CD8-positive, alpha-beta memory T cell (primary cell): ENCODE measurements at regions not wholly inside any gene's neighbourhood (a gene's known extent, or its start where the extent isn't known, plus 50 kb on each side); places are given as distances from the start of the nearest gene placed in this dataset.

Experiments
- CTCF ChIA-PET: fragments of 350-600 bp; sonication (Branson Sonifier 250); formaldehyde crosslinking; loops from one replicate; lab custom pipeline; 2021; ENCODE audit warnings: antibody characterized with exemption; lab: Charles Lee
- POLR2A ChIA-PET: fragments of 350-600 bp; sonication (Branson Sonifier 250); formaldehyde crosslinking; loops from one replicate; lab custom pipeline; 2021; ENCODE audit warnings: antibody characterized with exemption; lab: Charles Lee
- DNase-seq, 5 donors: peaks; one replicate each; pipeline versions ENCODE4 v3.0.0 to v3.0.0-alpha.2; 2020 to 2022; ENCODE audit warnings: mixed read lengths in 1 of 5
- H3K27ac ChIP-seq: one replicate; pipeline ENCODE4 v1.7.0; 2013; ENCODE audit warnings: low read depth, mild to moderate bottlenecking, low read length, moderate library complexity
- H3K27me3 ChIP-seq: 2 replicates; pipeline ENCODE4 v1.7.0; 2013; ENCODE audit warnings: low read length, mild to moderate bottlenecking; ENCODE audit not compliant: insufficient read depth, poor library complexity, severe bottlenecking
- H3K36me3 ChIP-seq: 2 replicates; pipeline ENCODE4 v1.7.0; 2013; ENCODE audit warnings: mild to moderate bottlenecking, low read length, moderate library complexity; ENCODE audit not compliant: insufficient read depth
- H3K4me1 ChIP-seq: 2 replicates; pipeline ENCODE4 v1.7.0; 2013; ENCODE audit warnings: mild to moderate bottlenecking, low read length, moderate library complexity; ENCODE audit not compliant: insufficient read depth
- H3K4me3 ChIP-seq: 2 replicates; pipeline ENCODE4 v1.7.0; 2013; ENCODE audit warnings: mild to moderate bottlenecking, low read length
- H3K9me3 ChIP-seq: 2 replicates; pipeline ENCODE4 v1.7.0; 2013; ENCODE audit warnings: mild to moderate bottlenecking, low read length
- H3K27ac Mint-ChIP-seq, 8 donors: one replicate each; pipeline ENCODE4 v1.8.0; 2020 to 2021; ENCODE audit warnings: mixed read lengths in 8 of 8, mild to moderate bottlenecking in 6 of 8, inconsistent platforms in 3 of 8, moderate library complexity in 3 of 8
- H3K27me3 Mint-ChIP-seq, 2 donors: one replicate each; pipeline ENCODE4 v1.8.0; 2020 to 2021; ENCODE audit warnings: mixed read lengths in 2 of 2, mild to moderate bottlenecking in 1 of 2, moderate library complexity in 1 of 2
- H3K36me3 Mint-ChIP-seq, 3 donors: one replicate each; pipeline ENCODE4 v1.8.0; 2020 to 2021; ENCODE audit warnings: mixed read lengths in 3 of 3, inconsistent platforms in 1 of 3, mild to moderate bottlenecking in 1 of 3
- H3K4me1 Mint-ChIP-seq, 3 donors: one replicate each; pipeline ENCODE4 v1.8.0; 2020 to 2021; ENCODE audit warnings: mixed read lengths in 3 of 3, inconsistent platforms in 1 of 3, mild to moderate bottlenecking in 1 of 3
- H3K4me3 Mint-ChIP-seq, 7 donors: one replicate each; pipeline ENCODE4 v1.8.0; 2020 to 2021; ENCODE audit warnings: mixed read lengths in 7 of 7, mild to moderate bottlenecking in 6 of 7, moderate library complexity in 4 of 7, inconsistent platforms in 2 of 7
- H3K9me3 Mint-ChIP-seq, 5 donors: one replicate each; pipeline ENCODE4 v1.8.0; 2020 to 2022; ENCODE audit warnings: mixed read lengths in 5 of 5, mild to moderate bottlenecking in 3 of 5, moderate library complexity in 2 of 5, inconsistent platforms in 1 of 5

GRCh38 chr12:15272376-15272775, 49.9 kb upstream of the PTPRO start:
- Histone ChIP-seq H3K27ac (no peak overlapping the region), H3K4me3 (no peak overlapping the region), H3K9me3 (no peaks in the 10 kb centered on the region), H3K27me3 (no peaks in the 10 kb centered on the region), H3K36me3 (no peaks in the 10 kb centered on the region), H3K4me1 (no peaks in the 10 kb centered on the region)
- Mint-ChIP-seq H3K27me3 (peaks cover 3 to 20% of the 10 kb centered on the region in 2 donors), H3K4me1 (no peaks in the 10 kb centered on the region), H3K27ac (no peak overlapping the region), H3K4me3 (no peak overlapping the region), H3K36me3 (no peaks in the 10 kb centered on the region), H3K9me3 (no peaks in the 10 kb centered on the region)
- CTCF ChIA-PET, result no interaction called here
- no peak for DNase-seq
- POLR2A ChIA-PET, result interaction anchor here (0.7 kb wide), 1 partner anchor 593 kb away, joined by 4 read pairs; no protein-coding TSS in a partner anchor
